ENCODE measurements at regions not wholly inside any gene's neighbourhood (a gene's known extent, or its start where the extent isn't known, plus 50 kb on each side); places are given as distances from the start of the nearest gene placed in this dataset.

DNA sequence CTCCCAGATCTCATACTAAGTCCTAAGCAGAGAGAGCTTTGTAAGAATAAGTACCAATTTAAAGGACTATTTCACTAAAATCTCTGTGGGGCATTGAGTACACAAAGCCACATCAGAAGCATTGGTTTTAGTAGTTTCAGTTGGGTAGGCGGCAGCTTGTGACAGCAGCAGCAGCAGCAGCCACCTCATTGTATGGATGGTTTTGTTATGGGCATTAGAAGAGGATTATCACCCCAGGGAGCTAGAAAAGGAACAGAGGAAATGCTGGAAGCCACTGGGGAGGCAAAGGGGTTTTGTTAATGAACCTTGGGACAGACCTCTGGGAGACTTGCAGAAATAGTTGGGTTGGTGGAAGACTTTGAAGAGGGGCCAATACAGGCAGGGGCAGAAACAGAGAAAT lies 93.9 kb upstream of the FRMPD3 start:
- TF ChIP-seq, protein P1, sequence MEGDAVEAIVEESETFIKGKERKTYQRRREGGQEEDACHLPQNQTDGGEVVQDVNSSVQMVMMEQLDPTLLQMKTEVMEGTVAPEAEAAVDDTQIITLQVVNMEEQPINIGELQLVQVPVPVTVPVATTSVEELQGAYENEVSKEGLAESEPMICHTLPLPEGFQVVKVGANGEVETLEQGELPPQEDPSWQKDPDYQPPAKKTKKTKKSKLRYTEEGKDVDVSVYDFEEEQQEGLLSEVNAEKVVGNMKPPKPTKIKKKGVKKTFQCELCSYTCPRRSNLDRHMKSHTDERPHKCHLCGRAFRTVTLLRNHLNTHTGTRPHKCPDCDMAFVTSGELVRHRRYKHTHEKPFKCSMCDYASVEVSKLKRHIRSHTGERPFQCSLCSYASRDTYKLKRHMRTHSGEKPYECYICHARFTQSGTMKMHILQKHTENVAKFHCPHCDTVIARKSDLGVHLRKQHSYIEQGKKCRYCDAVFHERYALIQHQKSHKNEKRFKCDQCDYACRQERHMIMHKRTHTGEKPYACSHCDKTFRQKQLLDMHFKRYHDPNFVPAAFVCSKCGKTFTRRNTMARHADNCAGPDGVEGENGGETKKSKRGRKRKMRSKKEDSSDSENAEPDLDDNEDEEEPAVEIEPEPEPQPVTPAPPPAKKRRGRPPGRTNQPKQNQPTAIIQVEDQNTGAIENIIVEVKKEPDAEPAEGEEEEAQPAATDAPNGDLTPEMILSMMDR (IDR thresholded peaks at IDR 0.05), result no peak
- no peak for TF ChIP-seq POLR2AphosphoS5 (IDR thresholded peaks at IDR 0.05)
- TF ChIP-seq POLR2A (IDR thresholded peaks at IDR 0.05), result no peak
